T-helper 1 cell treated with Interleukin-12 subunit alpha and Interleukin-12 subunit beta and Interleukin-4 antibody, amounts not matched to agents 30 μg/mL and 1 μg/mL, for 36 hours (primary cell): ENCODE measurements at regions not wholly inside any gene's neighbourhood (a gene's known extent, or its start where the extent isn't known, plus 50 kb on each side); places are given as distances from the start of the nearest gene placed in this dataset.

Source experiments
- H3K27ac Mint-ChIP-seq: one replicate; pipeline ENCODE4 v1.8.0; 2021; ENCODE audit warnings: mild to moderate bottlenecking, mixed read lengths
- H3K27me3 Mint-ChIP-seq: one replicate; pipeline ENCODE4 v1.8.0; 2021; ENCODE audit warnings: low read depth, mixed read lengths
- H3K36me3 Mint-ChIP-seq: one replicate; pipeline ENCODE4 v1.8.0; 2021; ENCODE audit warnings: low read depth, mixed read lengths
- H3K4me1 Mint-ChIP-seq: one replicate; pipeline ENCODE4 v1.8.0; 2021; ENCODE audit warnings: low read depth, mixed read lengths
- H3K4me3 Mint-ChIP-seq: one replicate; pipeline ENCODE4 v1.8.0; 2021; ENCODE audit warnings: mild to moderate bottlenecking, moderate library complexity, mixed read lengths
- H3K9me3 Mint-ChIP-seq: one replicate; pipeline ENCODE4 v1.8.0; 2021; ENCODE audit warnings: mixed read lengths

GRCh38 chr2:15773846-15774245, 166.5 kb upstream of the MYCN start:
- H3K36me3 Mint-ChIP-seq, result no peaks in the 10 kb centered on the region
- no peaks in the 10 kb centered on the region for H3K9me3 Mint-ChIP-seq
- H3K4me3 Mint-ChIP-seq, result no peak overlapping the region
- H3K27ac Mint-ChIP-seq, result no peak overlapping the region
- H3K4me1 Mint-ChIP-seq, result no peaks in the 10 kb centered on the region
- H3K27me3 Mint-ChIP-seq, result no peaks in the 10 kb centered on the region

DNA sequence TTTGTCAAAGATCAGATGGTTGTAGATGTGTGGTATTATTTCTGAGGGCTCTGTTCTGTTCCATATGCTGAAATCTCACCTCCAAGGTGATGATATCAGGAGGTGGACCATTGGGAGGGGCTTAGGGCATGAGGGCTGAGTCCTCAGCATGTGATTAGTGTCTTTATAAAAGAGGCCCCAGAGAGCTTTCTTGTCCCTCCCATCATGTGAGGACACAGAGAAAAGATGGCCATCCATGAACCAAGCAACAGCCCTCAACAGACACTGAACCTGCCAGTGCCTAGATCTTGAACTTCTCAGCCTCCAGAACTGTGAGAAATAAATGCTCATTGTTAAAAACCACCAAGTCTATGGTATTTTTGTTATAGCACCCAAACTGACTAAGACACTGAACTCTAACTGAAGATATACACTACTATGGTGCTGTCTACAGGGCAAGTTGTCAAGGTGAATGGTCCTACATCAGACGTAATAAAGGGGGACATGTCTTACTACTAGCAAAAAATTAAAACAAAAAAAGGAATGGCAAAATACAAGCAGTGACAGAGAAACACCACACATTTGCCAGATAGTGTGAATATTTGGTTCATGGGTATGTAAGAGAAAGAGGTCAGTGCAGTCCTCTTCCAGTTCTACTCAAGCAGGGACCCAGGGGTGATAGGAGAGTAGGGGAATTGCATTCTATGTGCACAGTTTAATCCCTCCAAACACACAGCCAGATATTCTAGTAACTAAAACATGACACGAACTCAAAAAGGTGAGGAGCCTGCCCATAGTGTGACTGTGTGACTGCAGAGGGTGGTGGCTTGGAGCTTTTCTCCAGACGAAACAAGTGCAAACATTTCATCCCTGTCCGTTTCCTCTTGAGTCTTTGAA, 164.4 kb upstream of the MYCN start:
- Mint-ChIP-seq H3K4me1 (no peaks in the 10 kb centered on the region), H3K9me3 (no peaks in the 10 kb centered on the region), H3K27ac (no peak overlapping the region), H3K4me3 (no peak overlapping the region), H3K27me3 (no peaks in the 10 kb centered on the region), H3K36me3 (no peaks in the 10 kb centered on the region)

DNA sequence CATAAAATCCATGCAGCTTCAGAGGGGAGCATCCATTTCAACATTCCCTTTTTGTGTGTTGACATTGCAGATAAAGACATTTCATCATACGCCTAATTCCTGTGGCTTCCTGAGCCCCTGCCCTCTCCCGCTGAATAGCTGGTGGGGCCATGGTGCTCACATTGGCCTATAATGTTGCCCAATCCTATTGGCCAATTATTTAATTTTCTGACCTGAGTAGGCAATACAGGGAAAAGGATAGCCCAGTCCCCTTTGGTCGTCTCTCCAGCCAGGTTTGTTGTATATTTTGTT, 163.8 kb upstream of the MYCN start:
- Mint-ChIP-seq H3K36me3 (no peaks in the 10 kb centered on the region), H3K27me3 (no peaks in the 10 kb centered on the region)

DNA sequence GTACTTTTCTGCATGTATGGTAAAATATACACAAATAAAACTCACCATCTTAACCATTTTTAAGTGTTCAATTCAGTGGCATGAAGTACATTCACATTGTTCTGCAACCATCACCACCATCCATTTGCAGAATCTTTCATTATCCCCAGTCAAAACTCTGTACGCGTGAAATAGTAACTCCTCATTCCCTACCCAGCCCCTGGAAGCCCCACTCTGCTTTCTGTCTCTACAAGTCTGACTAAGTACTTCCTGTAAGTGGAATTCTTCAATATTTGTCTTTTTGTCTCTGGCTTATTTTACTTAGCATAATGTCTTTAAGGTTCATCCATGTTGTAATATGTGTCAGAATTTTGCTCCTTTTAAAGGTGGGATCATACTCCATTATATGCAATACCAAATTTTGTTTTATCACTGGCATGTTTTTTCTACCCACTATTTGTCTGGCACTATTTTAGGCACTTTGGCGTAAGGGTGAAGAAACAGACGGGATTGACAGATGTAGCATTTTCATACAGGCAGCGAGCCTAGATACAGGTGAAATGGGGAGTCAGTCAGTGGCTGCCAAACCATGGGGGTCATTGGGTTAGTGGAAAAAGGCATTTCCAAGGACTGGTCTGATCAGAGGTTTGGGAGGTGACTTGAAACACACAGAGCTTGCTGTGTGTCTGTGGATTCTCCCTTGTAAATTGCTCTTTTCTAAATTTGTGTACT, 163.2 kb upstream of the MYCN start:
- H3K27me3 Mint-ChIP-seq, result no peaks in the 10 kb centered on the region
- no peak overlapping the region for H3K4me3 Mint-ChIP-seq
- no peaks in the 10 kb centered on the region for H3K36me3 Mint-ChIP-seq
- no peaks in the 10 kb centered on the region for H3K9me3 Mint-ChIP-seq
- no peak overlapping the region for H3K27ac Mint-ChIP-seq
- no peaks in the 10 kb centered on the region for H3K4me1 Mint-ChIP-seq

More for the DNA sequence above, 163.8 kb upstream of the MYCN start:
- Mint-ChIP-seq H3K9me3 (no peaks in the 10 kb centered on the region), H3K27ac (no peak overlapping the region), H3K4me3 (no peak overlapping the region), H3K4me1 (no peaks in the 10 kb centered on the region)

- Mint-ChIP-seq H3K27me3 (no peaks in the 10 kb centered on the region), H3K36me3 (no peaks in the 10 kb centered on the region), H3K27ac (no peak overlapping the region), H3K9me3 (no peaks in the 10 kb centered on the region), H3K4me3 (no peak overlapping the region), H3K4me1 (no peaks in the 10 kb centered on the region)
Measured at GRCh38 chr2:15777795-15778371, 162.5 kb upstream of the MYCN start.

GRCh38 chr2:15778529-15779219, 161.7 kb upstream of the MYCN start:
- Mint-ChIP-seq H3K27ac (no peak overlapping the region), H3K9me3 (no peaks in the 10 kb centered on the region), H3K36me3 (no peaks in the 10 kb centered on the region), H3K4me3 (no peak overlapping the region), H3K4me1 (no peaks in the 10 kb centered on the region), H3K27me3 (no peaks in the 10 kb centered on the region)

GRCh38 chr2:15779381-15780041, 160.8 kb upstream of the MYCN start:
- H3K4me3 Mint-ChIP-seq, result no peak overlapping the region

DNA sequence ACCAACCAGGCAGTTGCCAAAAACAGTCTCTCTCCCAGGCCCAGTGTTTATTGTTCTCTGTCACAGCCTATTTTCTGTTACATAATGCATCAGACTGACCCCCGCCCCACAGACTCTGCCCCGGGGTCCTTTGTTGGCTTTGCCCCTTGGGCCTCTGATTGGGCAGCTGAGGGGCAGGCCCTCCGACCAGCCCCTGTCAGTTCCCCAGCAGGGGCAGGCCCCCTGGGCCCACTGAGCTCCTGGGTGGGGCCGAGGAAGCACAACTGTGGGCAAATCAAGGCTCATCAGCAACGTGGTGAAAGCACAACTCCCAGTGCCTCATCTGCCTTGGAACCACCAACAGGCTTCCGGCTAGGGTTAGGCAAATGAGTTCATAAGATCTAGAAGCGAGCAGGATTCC, 160.1 kb upstream of the MYCN start:
- no peaks in the 10 kb centered on the region for H3K9me3 Mint-ChIP-seq
- H3K27me3 Mint-ChIP-seq, result no peaks in the 10 kb centered on the region
- H3K4me1 Mint-ChIP-seq, result no peaks in the 10 kb centered on the region
- no peaks in the 10 kb centered on the region for H3K36me3 Mint-ChIP-seq
- H3K4me3 Mint-ChIP-seq, result no peak overlapping the region
- no peak overlapping the region for H3K27ac Mint-ChIP-seq

More at GRCh38 chr2:15779381-15780041, 160.8 kb upstream of the MYCN start:
- no peaks in the 10 kb centered on the region for H3K4me1 Mint-ChIP-seq
- no peaks in the 10 kb centered on the region for H3K36me3 Mint-ChIP-seq
- no peaks in the 10 kb centered on the region for H3K27me3 Mint-ChIP-seq
- H3K9me3 Mint-ChIP-seq, result no peaks in the 10 kb centered on the region
- no peak overlapping the region for H3K27ac Mint-ChIP-seq

DNA sequence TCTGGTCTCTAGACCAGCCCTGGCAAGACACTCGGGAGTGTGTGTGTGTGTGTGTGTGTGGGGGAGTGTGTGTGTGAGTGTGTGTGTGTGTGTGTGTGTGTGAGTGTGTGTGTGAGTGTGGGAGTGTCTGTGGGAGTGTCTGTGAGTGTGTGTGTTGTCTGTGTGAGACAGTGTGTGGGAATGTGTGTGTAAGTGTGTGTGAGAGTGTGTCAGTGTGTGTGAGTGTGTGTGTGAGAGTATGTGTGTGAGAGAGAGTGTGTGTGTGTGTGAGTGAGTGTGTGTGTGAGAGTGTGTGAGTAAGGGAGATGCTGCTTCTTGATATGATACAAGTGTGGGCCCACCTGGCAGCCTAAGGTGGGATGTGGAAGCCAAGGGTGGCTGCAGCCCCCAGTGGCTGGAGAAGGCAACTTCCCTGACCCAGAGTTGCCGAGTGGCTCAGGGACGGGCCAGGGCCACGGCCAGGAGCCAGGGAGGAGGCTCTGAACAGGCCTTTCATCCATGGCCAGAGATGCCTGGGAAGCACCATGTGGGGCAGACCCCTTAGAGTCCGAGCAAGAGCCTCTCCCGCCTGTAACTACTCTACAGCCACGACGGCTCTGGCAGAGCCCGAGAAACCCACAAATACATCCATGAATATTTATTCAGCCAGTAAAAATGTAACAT, 159.3 kb upstream of the MYCN start:
- Mint-ChIP-seq H3K27ac (no peak overlapping the region), H3K27me3 (no peaks in the 10 kb centered on the region), H3K36me3 (no peaks in the 10 kb centered on the region), H3K4me3 (no peak overlapping the region), H3K4me1 (no peaks in the 10 kb centered on the region), H3K9me3 (no peaks in the 10 kb centered on the region)

DNA sequence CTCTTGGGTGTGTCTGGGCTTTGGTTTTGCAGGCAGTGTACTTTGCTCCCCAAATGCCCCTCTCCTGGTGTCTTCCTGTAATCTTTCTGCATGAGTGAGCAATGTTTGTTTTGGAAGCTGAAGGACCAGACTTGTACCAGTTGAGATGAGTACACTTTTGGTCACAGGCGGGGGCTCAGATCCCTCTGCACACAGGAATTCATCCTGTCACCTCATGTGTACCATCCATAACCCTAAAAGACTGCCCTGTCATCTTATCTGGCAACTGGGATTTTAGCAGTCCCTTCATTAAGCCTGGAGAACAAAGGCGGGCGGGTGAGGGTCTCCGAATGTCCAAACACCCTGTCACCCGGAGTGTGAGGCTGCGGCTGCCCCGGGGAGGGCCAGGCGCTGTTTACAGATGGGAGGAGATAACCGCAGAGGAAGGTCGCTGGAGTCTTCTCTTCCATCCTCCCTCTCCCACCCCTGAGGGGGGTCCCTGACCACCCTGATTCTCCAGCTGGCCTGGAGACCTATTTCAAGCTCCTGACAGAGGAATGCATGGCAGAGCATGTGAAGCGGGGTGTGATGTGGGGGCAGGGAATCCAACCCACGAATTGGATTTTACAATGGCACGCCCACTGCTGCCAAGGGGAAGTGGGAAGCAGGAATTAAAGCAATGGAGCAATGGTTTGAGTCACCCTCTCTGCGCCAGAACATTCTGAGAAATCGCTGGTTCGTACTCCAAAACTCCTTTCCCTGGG, 158.2 kb upstream of the MYCN start:
- no peak overlapping the region for H3K4me3 Mint-ChIP-seq
- no peak overlapping the region for H3K27ac Mint-ChIP-seq
- H3K27me3 Mint-ChIP-seq, result no peaks in the 10 kb centered on the region
- no peaks in the 10 kb centered on the region for H3K9me3 Mint-ChIP-seq
- H3K4me1 Mint-ChIP-seq, result no peaks in the 10 kb centered on the region
- H3K36me3 Mint-ChIP-seq, result no peaks in the 10 kb centered on the region

GRCh38 chr2:15782769-15783294, 157.5 kb upstream of the MYCN start:
- Mint-ChIP-seq H3K4me3 (no peak overlapping the region), H3K27ac (no peak overlapping the region), H3K9me3 (no peaks in the 10 kb centered on the region), H3K36me3 (no peaks in the 10 kb centered on the region), H3K27me3 (no peaks in the 10 kb centered on the region), H3K4me1 (no peaks in the 10 kb centered on the region)

DNA sequence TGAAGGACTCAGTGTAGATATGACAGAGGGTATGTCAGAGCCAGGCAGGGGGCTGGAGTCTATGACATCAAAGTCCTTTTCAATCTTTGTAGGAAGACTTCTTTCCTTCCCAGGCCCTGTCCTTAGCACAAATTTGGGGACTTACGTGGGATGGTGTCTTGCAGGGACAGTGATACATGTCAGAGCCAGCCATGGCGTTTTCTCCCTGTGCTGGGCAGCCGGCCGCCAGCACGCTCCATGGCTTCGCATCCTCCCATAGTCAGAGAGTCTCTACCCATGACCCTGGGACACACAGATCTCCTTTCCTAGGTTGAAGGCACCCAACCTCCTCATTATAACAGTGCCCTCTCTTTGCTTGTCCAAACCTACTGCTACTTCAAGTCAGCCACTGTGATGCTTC, 156.9 kb upstream of the MYCN start:
- H3K27ac Mint-ChIP-seq, result no peak overlapping the region
- H3K4me3 Mint-ChIP-seq, result no peak overlapping the region
- H3K27me3 Mint-ChIP-seq, result no peaks in the 10 kb centered on the region
- H3K4me1 Mint-ChIP-seq, result no peaks in the 10 kb centered on the region
- no peaks in the 10 kb centered on the region for H3K36me3 Mint-ChIP-seq
- no peaks in the 10 kb centered on the region for H3K9me3 Mint-ChIP-seq

- H3K27ac Mint-ChIP-seq, result no peak overlapping the region
- no peaks in the 10 kb centered on the region for H3K27me3 Mint-ChIP-seq
- H3K4me1 Mint-ChIP-seq, result no peaks in the 10 kb centered on the region
- no peak overlapping the region for H3K4me3 Mint-ChIP-seq
- no peaks in the 10 kb centered on the region for H3K36me3 Mint-ChIP-seq
- H3K9me3 Mint-ChIP-seq, result no peaks in the 10 kb centered on the region
Measured at GRCh38 chr2:15784106-15784885, 156.1 kb upstream of the MYCN start.
